HG03342 (cell line): ENCODE measurements at regions not wholly inside any gene's neighbourhood (a gene's known extent, or its start where the extent isn't known, plus 50 kb on each side); places are given as distances from the start of the nearest gene placed in this dataset.

Experiments
- ATAC-seq: cut with Tn5 transposase; IDR thresholded peaks from one replicate; pipeline ENCODE4 v1.9.1; 2021; ENCODE audit warnings: mild to moderate bottlenecking, moderate library complexity; ENCODE audit not compliant: unreplicated experiment

- ATAC-seq: no peak
Measured at GRCh38 chr12:66848967-66849366, 170.1 kb upstream of the GRIP1 start.

- ATAC-seq: no peak
Measured at GRCh38 chr12:66851134-66851533, 172.3 kb upstream of the GRIP1 start.

GRCh38 chr12:66852091-66852490 is 173.2 kb upstream of the GRIP1 start:
- no peak for ATAC-seq

- no peak for ATAC-seq
Measured at GRCh38 chr12:66852765-66853164, 173.9 kb upstream of the GRIP1 start.

GRCh38 chr12:66859751-66860440 is 181.0 kb upstream of the GRIP1 start:
- ATAC-seq: no peak

GRCh38 chr12:66860752-66861750 is 182.2 kb upstream of the GRIP1 start:
- ATAC-seq: peak; percentile 83

GRCh38 chr12:66862356-66862985 is 183.6 kb upstream of the GRIP1 start:
- ATAC-seq: no peak

GRCh38 chr12:66863276-66863675 is 184.4 kb upstream of the GRIP1 start:
- no peak for ATAC-seq

- ATAC-seq: no peak
Measured at GRCh38 chr12:66877925-66878324, 199.0 kb upstream of the GRIP1 start.

GRCh38 chr12:66879409-66879808 is 200.5 kb upstream of the GRIP1 start:
- ATAC-seq: no peak

- ATAC-seq: no peak
Measured at GRCh38 chr12:66881386-66881785, 202.5 kb upstream of the GRIP1 start.

GRCh38 chr12:66884091-66884490 is 205.2 kb upstream of the GRIP1 start:
- no peak for ATAC-seq

GRCh38 chr12:66885115-66885875 is 206.4 kb upstream of the GRIP1 start:
- no peak for ATAC-seq

- no peak for ATAC-seq
Measured at GRCh38 chr12:66896797-66897196, 217.9 kb upstream of the GRIP1 start.

GRCh38 chr12:66898700-66899469 is 220.0 kb upstream of the GRIP1 start:
- ATAC-seq: no peak

GRCh38 chr12:66899588-66899987 is 220.7 kb upstream of the GRIP1 start:
- ATAC-seq: no peak

- ATAC-seq: no peak
Measured at GRCh38 chr12:66900616-66901015, 221.7 kb upstream of the GRIP1 start.

GRCh38 chr12:66901138-66901932 is 222.5 kb upstream of the GRIP1 start:
- ATAC-seq: peak; percentile 94

GRCh38 chr12:66902020-66902419 is 223.1 kb upstream of the GRIP1 start:
- ATAC-seq: no peak
